ENCODE measurements at regions not wholly inside any gene's neighbourhood (a gene's known extent, or its start where the extent isn't known, plus 50 kb on each side); places are given as distances from the start of the nearest gene placed in this dataset.
A peak's percentile ranks its signal among the peaks of the same experiment; 100 is the strongest.
"Not testable (repeated sequence)": the region's sequence is repeated elsewhere in the genome, so short reads cannot be mapped to it uniquely, and the experiment has no call there.

- H3K36me3 Mint-ChIP-seq, result no peaks in the 10 kb centered on the region
- H3K4me3 Mint-ChIP-seq, result no peak overlapping the region
- no peak overlapping the region for H3K27ac Mint-ChIP-seq
- H3K9me3 Mint-ChIP-seq, result no peaks in the 10 kb centered on the region
- ATAC-seq, result no peak
- no peaks in the 10 kb centered on the region for H3K27me3 Mint-ChIP-seq
- H3K4me1 Mint-ChIP-seq, result no peaks in the 10 kb centered on the region
These were observed 1622.1 kb downstream of the STIM2 start for GRCh38 chr4:28482580-28483270.

- no peaks in the 10 kb centered on the region for H3K27me3 Mint-ChIP-seq
- H3K9me3 Mint-ChIP-seq, result no peaks in the 10 kb centered on the region
- no peak overlapping the region for H3K4me3 Mint-ChIP-seq
- no peaks in the 10 kb centered on the region for H3K36me3 Mint-ChIP-seq
- H3K4me1 Mint-ChIP-seq, result no peaks in the 10 kb centered on the region
- ATAC-seq, result no peak
- no peak overlapping the region for H3K27ac Mint-ChIP-seq
These were observed 1627.4 kb downstream of the STIM2 start for GRCh38 chr4:28488021-28488420.

- no peaks in the 10 kb centered on the region for H3K27me3 Mint-ChIP-seq
- H3K4me3 Mint-ChIP-seq, result no peak overlapping the region
- no peak overlapping the region for H3K27ac Mint-ChIP-seq
- peaks cover 3% of the 10 kb centered on the region for H3K9me3 Mint-ChIP-seq
- H3K36me3 Mint-ChIP-seq, result no peaks in the 10 kb centered on the region
- H3K4me1 Mint-ChIP-seq, result no peaks in the 10 kb centered on the region
- no peak for ATAC-seq
These were observed 1630.0 kb downstream of the STIM2 start for GRCh38 chr4:28490669-28491068.

GRCh38 chr4:28505064-28505463 is 1644.4 kb downstream of the STIM2 start:
- H3K9me3 Mint-ChIP-seq, result peaks cover 12% of the 10 kb centered on the region
- H3K4me3 Mint-ChIP-seq, result no peak overlapping the region
- H3K27ac Mint-ChIP-seq, result no peak overlapping the region
- H3K27me3 Mint-ChIP-seq, result no peaks in the 10 kb centered on the region
- H3K36me3 Mint-ChIP-seq, result no peaks in the 10 kb centered on the region
- no peaks in the 10 kb centered on the region for H3K4me1 Mint-ChIP-seq
- ATAC-seq, result no peak

- H3K4me1 Mint-ChIP-seq, result no peaks in the 10 kb centered on the region
These were observed 1648.0 kb downstream of the STIM2 start for GRCh38 chr4:28508636-28509035.

GRCh38 chr4:28514766-28515165 is 1654.1 kb downstream of the STIM2 start:
- H3K27ac Mint-ChIP-seq, H3K27me3 Mint-ChIP-seq, ATAC-seq, H3K4me3 Mint-ChIP-seq, H3K36me3 Mint-ChIP-seq, H3K9me3 Mint-ChIP-seq, H3K4me1 Mint-ChIP-seq: not testable (repeated sequence)

More at GRCh38 chr4:28508636-28509035, 1648.0 kb downstream of the STIM2 start:
- no peaks in the 10 kb centered on the region for H3K27me3 Mint-ChIP-seq
- no peak overlapping the region for H3K27ac Mint-ChIP-seq
- H3K9me3 Mint-ChIP-seq, result peaks cover 12% of the 10 kb centered on the region
- no peak for ATAC-seq
- no peaks in the 10 kb centered on the region for H3K36me3 Mint-ChIP-seq
- H3K4me3 Mint-ChIP-seq, result no peak overlapping the region

- no peak overlapping the region for H3K4me3 Mint-ChIP-seq
- peak; percentile 20 for ATAC-seq
- no peaks in the 10 kb centered on the region for H3K9me3 Mint-ChIP-seq
- H3K27me3 Mint-ChIP-seq, result no peaks in the 10 kb centered on the region
- H3K4me1 Mint-ChIP-seq, result no peaks in the 10 kb centered on the region
- no peak overlapping the region for H3K27ac Mint-ChIP-seq
- H3K36me3 Mint-ChIP-seq, result no peaks in the 10 kb centered on the region
These were observed 1658.0 kb downstream of the STIM2 start for GRCh38 chr4:28518561-28519165.

- no peaks in the 10 kb centered on the region for H3K4me1 Mint-ChIP-seq
- no peaks in the 10 kb centered on the region for H3K27me3 Mint-ChIP-seq
- no peaks in the 10 kb centered on the region for H3K36me3 Mint-ChIP-seq
- no peaks in the 10 kb centered on the region for H3K9me3 Mint-ChIP-seq
- ATAC-seq, result no peak
- no peak overlapping the region for H3K4me3 Mint-ChIP-seq
- H3K27ac Mint-ChIP-seq, result no peak overlapping the region
These were observed 1663.1 kb downstream of the STIM2 start for GRCh38 chr4:28523681-28524190.

- ATAC-seq, result no peak
- Mint-ChIP-seq H3K36me3 (no peaks in the 10 kb centered on the region), H3K9me3 (peaks cover 6% of the 10 kb centered on the region), H3K27me3 (no peaks in the 10 kb centered on the region), H3K4me3 (no peak overlapping the region), H3K4me1 (no peaks in the 10 kb centered on the region), H3K27ac (no peak overlapping the region)
These were observed 1675.5 kb downstream of the STIM2 start for GRCh38 chr4:28536124-28536523.

- ATAC-seq, result no peak
- no peaks in the 10 kb centered on the region for H3K36me3 Mint-ChIP-seq
These were observed 1685.3 kb downstream of the STIM2 start for GRCh38 chr4:28545986-28546385.

GRCh38 chr4:28548136-28548535 is 1687.5 kb downstream of the STIM2 start:
- H3K36me3 Mint-ChIP-seq, result no peaks in the 10 kb centered on the region
- ATAC-seq, result no peak
- H3K27ac Mint-ChIP-seq, result no peak overlapping the region
- no peaks in the 10 kb centered on the region for H3K9me3 Mint-ChIP-seq
- H3K4me3 Mint-ChIP-seq, result no peak overlapping the region
- no peaks in the 10 kb centered on the region for H3K4me1 Mint-ChIP-seq
- no peaks in the 10 kb centered on the region for H3K27me3 Mint-ChIP-seq

More at GRCh38 chr4:28545986-28546385, 1685.3 kb downstream of the STIM2 start:
- Mint-ChIP-seq H3K27ac (no peak overlapping the region), H3K9me3 (no peaks in the 10 kb centered on the region), H3K4me3 (no peak overlapping the region), H3K27me3 (no peaks in the 10 kb centered on the region), H3K4me1 (no peaks in the 10 kb centered on the region)

- peaks cover 2% of the 10 kb centered on the region for H3K9me3 Mint-ChIP-seq
- no peaks in the 10 kb centered on the region for H3K4me1 Mint-ChIP-seq
- H3K36me3 Mint-ChIP-seq, result no peaks in the 10 kb centered on the region
- H3K27ac Mint-ChIP-seq, result no peak overlapping the region
- H3K27me3 Mint-ChIP-seq, result no peaks in the 10 kb centered on the region
- no peak overlapping the region for H3K4me3 Mint-ChIP-seq
- ATAC-seq, result no peak
These were observed 1688.0 kb downstream of the STIM2 start for GRCh38 chr4:28548594-28548993.

GRCh38 chr4:28555866-28556265 is 1695.2 kb downstream of the STIM2 start:
- no peaks in the 10 kb centered on the region for H3K4me1 Mint-ChIP-seq
- peaks cover 10% of the 10 kb centered on the region for H3K9me3 Mint-ChIP-seq
- no peak for ATAC-seq
- no peak overlapping the region for H3K4me3 Mint-ChIP-seq
- H3K27ac Mint-ChIP-seq, result no peak overlapping the region
- H3K36me3 Mint-ChIP-seq, result no peaks in the 10 kb centered on the region
- no peaks in the 10 kb centered on the region for H3K27me3 Mint-ChIP-seq

- H3K36me3 Mint-ChIP-seq, result no peaks in the 10 kb centered on the region
- peaks cover 10% of the 10 kb centered on the region for H3K9me3 Mint-ChIP-seq
- H3K4me3 Mint-ChIP-seq, result no peak overlapping the region
- H3K4me1 Mint-ChIP-seq, result no peaks in the 10 kb centered on the region
- no peaks in the 10 kb centered on the region for H3K27me3 Mint-ChIP-seq
- H3K27ac Mint-ChIP-seq, result no peak overlapping the region
- ATAC-seq, result no peak
These were observed 1697.1 kb downstream of the STIM2 start for GRCh38 chr4:28557755-28558154.

- Mint-ChIP-seq H3K4me1 (no peaks in the 10 kb centered on the region), H3K27ac (no peak overlapping the region), H3K4me3 (no peak overlapping the region), H3K36me3 (no peaks in the 10 kb centered on the region), H3K9me3 (peaks cover 5% of the 10 kb centered on the region), H3K27me3 (no peaks in the 10 kb centered on the region)
- no peak for ATAC-seq
These were observed 1698.3 kb downstream of the STIM2 start for GRCh38 chr4:28558895-28559294.

GRCh38 chr4:28562913-28563312 is 1702.3 kb downstream of the STIM2 start:
- Mint-ChIP-seq H3K4me1 (no peaks in the 10 kb centered on the region), H3K9me3 (peaks cover 14% of the 10 kb centered on the region)
- ATAC-seq, result no peak

More at GRCh38 chr4:28562913-28563312, 1702.3 kb downstream of the STIM2 start:
- Mint-ChIP-seq H3K27me3 (no peaks in the 10 kb centered on the region), H3K36me3 (no peaks in the 10 kb centered on the region), H3K27ac (no peak overlapping the region), H3K4me3 (no peak overlapping the region)

Data from stimulated activated memory B cell treated with anti-CD40 and anti-IgM and Interleukin-4, amounts not matched to agents 10 μg/mL and 1 μg/mL and 100 μg/mL, for 72 hours (primary cell).